Activated CD4-positive, alpha-beta T cell treated with anti-CD3 and anti-CD28 coated beads for 36 hours (primary cell): ENCODE measurements at regions not wholly inside any gene's neighbourhood (a gene's known extent, or its start where the extent isn't known, plus 50 kb on each side); places are given as distances from the start of the nearest gene placed in this dataset.

Source experiments
- ATAC-seq: fragments of 200-7000 bp; cut with Tn5 transposase; one replicate; pipeline ENCODE4 v1.10.0; 2021; ENCODE audit warnings: mild to moderate bottlenecking, moderate library complexity
- CTCF ChIA-PET: fragments of 350-600 bp; sonication (Branson Sonifier 250); formaldehyde crosslinking; loops from one replicate; lab custom pipeline; 2021; ENCODE audit warnings: antibody characterized with exemption; lab: Charles Lee
- POLR2A ChIA-PET: fragments of 350-600 bp; sonication (Branson Sonifier 250); formaldehyde crosslinking; loops from one replicate; lab custom pipeline; 2021; ENCODE audit warnings: antibody characterized with exemption, inconsistent platforms; lab: Charles Lee
- DNase-seq: peaks from one replicate; pipeline ENCODE4 v3.0.0-alpha.2; 2020
- H3K27ac Mint-ChIP-seq: one replicate; pipeline ENCODE4 v1.8.0; 2021; ENCODE audit warnings: mixed read lengths
- H3K27me3 Mint-ChIP-seq: one replicate; pipeline ENCODE4 v1.8.0; 2021; ENCODE audit warnings: mixed read lengths
- H3K36me3 Mint-ChIP-seq: one replicate; pipeline ENCODE4 v1.8.0; 2021; ENCODE audit warnings: low read depth, mixed read lengths
- H3K4me1 Mint-ChIP-seq: one replicate; pipeline ENCODE4 v1.8.0; 2021; ENCODE audit warnings: mixed read lengths
- H3K4me3 Mint-ChIP-seq: one replicate; pipeline ENCODE4 v1.8.0; 2021; ENCODE audit warnings: mild to moderate bottlenecking, moderate library complexity, mixed read lengths
- H3K9me3 Mint-ChIP-seq: one replicate; pipeline ENCODE4 v1.8.0; 2021; ENCODE audit warnings: low read depth, mixed read lengths
- intact Hi-C, 2 experiments: fragments of 100-400 bp; cut with DNase I in 1 of 2; cut with micrococcal nuclease in 1 of 2; formaldehyde crosslinking; loops; one replicate each; pipeline versions ENCODE4 v1.14.2 to v1.15.1; 2022 to 2024; cut with DNase I, micrococcal nuclease

GRCh38 chr1:25091658-25092057 lies 140.6 kb downstream of the SYF2 start:
- no peak for ATAC-seq
- DNase-seq: no peak
- Mint-ChIP-seq H3K9me3 (peaks cover 14% of the 10 kb centered on the region), H3K27me3 (no peaks in the 10 kb centered on the region), H3K4me3 (no peak overlapping the region), H3K4me1 (peaks cover 20% of the 10 kb centered on the region), H3K27ac (no peak overlapping the region), H3K36me3 (peaks cover 3% of the 10 kb centered on the region)
- ChIA-PET POLR2A (interaction anchor here (0.5 kb wide), 1 partner anchor 904 kb away, joined by 3 read pairs; no protein-coding TSS in a partner anchor), CTCF (interaction anchor here (1.5 kb wide), 1 partner anchor 244 kb away, joined by 3 read pairs; no protein-coding TSS in a partner anchor)
- intact Hi-C loops: no loop called here

GRCh38 chr1:25090707-25091422 lies 141.4 kb downstream of the SYF2 start:
- ATAC-seq (no peak), DNase-seq (no peak)
- Mint-ChIP-seq H3K4me3 (no peak overlapping the region), H3K27ac (no peak overlapping the region), H3K9me3 (peaks cover 8% of the 10 kb centered on the region), H3K27me3 (no peaks in the 10 kb centered on the region), H3K36me3 (peaks cover 1% of the 10 kb centered on the region), H3K4me1 (peaks cover 12% of the 10 kb centered on the region)
- ChIA-PET CTCF (interaction anchor here (1.1 to 1.5 kb wide), 2 partner anchors 11 to 243 kb away, joined by 3 to 6 read pairs; no protein-coding TSS in a partner anchor), POLR2A (interaction anchor here (0.5 kb wide), 1 partner anchor 903 kb away, joined by 3 read pairs; no protein-coding TSS in a partner anchor)
- intact Hi-C loops: no loop called here

- Mint-ChIP-seq H3K4me1 (peaks cover 1% of the 10 kb centered on the region), H3K27ac (no peak overlapping the region), H3K27me3 (no peaks in the 10 kb centered on the region), H3K4me3 (no peak overlapping the region), H3K9me3 (peaks cover 6% of the 10 kb centered on the region), H3K36me3 (no peaks in the 10 kb centered on the region)
- intact Hi-C loops: loop anchor here in 1 of 2 experiments (5.0 kb wide), 1 partner anchor 42 kb away; no protein-coding TSS in a partner anchor
- DNase-seq: no peak
- no peak for ATAC-seq
- POLR2A ChIA-PET: no interaction called here
- CTCF ChIA-PET: interaction anchor here (0.6 to 0.8 kb wide), 2 partner anchors 11 to 12 kb away, joined by 3 read pairs; no protein-coding TSS in a partner anchor
These were observed 142.5 kb downstream of the SYF2 start for GRCh38 chr1:25089772-25090171.

GRCh38 chr1:25088946-25089345 lies 143.4 kb downstream of the SYF2 start:
- Mint-ChIP-seq H3K27ac (no peak overlapping the region), H3K9me3 (peaks cover 2% of the 10 kb centered on the region), H3K4me1 (no peaks in the 10 kb centered on the region), H3K27me3 (no peaks in the 10 kb centered on the region), H3K4me3 (no peak overlapping the region), H3K36me3 (no peaks in the 10 kb centered on the region)
- ATAC-seq (no peak), DNase-seq (no peak)
- intact Hi-C loops: loop anchor here in 1 of 2 experiments (5.0 kb wide), 1 partner anchor 42 kb away; no protein-coding TSS in a partner anchor
- POLR2A ChIA-PET: no interaction called here
- CTCF ChIA-PET: no interaction called here

GRCh38 chr1:25088180-25088701 lies 144.1 kb downstream of the SYF2 start:
- H3K27ac Mint-ChIP-seq: no peak overlapping the region
- ATAC-seq (no peak), DNase-seq (no peak)
- H3K36me3 Mint-ChIP-seq: no peaks in the 10 kb centered on the region
- H3K9me3 Mint-ChIP-seq: no peaks in the 10 kb centered on the region
- no peaks in the 10 kb centered on the region for H3K4me1 Mint-ChIP-seq
- POLR2A ChIA-PET: no interaction called here
- intact Hi-C loops: loop anchor here in 1 of 2 experiments (5.0 kb wide), 1 partner anchor 41 kb away; no protein-coding TSS in a partner anchor
- H3K4me3 Mint-ChIP-seq: no peak overlapping the region
- CTCF ChIA-PET: interaction anchor here (1.0 kb wide), 1 partner anchor 21 kb away, joined by 3 read pairs; no protein-coding TSS in a partner anchor
- no peaks in the 10 kb centered on the region for H3K27me3 Mint-ChIP-seq

GRCh38 chr1:25086518-25087079 lies 145.7 kb downstream of the SYF2 start:
- H3K4me1 Mint-ChIP-seq: no peaks in the 10 kb centered on the region
- no peaks in the 10 kb centered on the region for H3K27me3 Mint-ChIP-seq
- H3K27ac Mint-ChIP-seq: no peak overlapping the region
- H3K9me3 Mint-ChIP-seq: no peaks in the 10 kb centered on the region
- no peak for ATAC-seq
- no peak overlapping the region for H3K4me3 Mint-ChIP-seq
- POLR2A ChIA-PET: no interaction called here
- no peak for DNase-seq
- H3K36me3 Mint-ChIP-seq: no peaks in the 10 kb centered on the region
- CTCF ChIA-PET: interaction anchor here (0.6 to 1.1 kb wide), 2 partner anchors 10 to 49 kb away, joined by 3 to 4 read pairs; no protein-coding TSS in a partner anchor
- intact Hi-C loops: loop anchor here in 1 of 2 experiments (5.0 kb wide), 1 partner anchor 39 kb away; no protein-coding TSS in a partner anchor

- Mint-ChIP-seq H3K4me1 (no peaks in the 10 kb centered on the region), H3K27ac (no peak overlapping the region), H3K27me3 (no peaks in the 10 kb centered on the region), H3K9me3 (no peaks in the 10 kb centered on the region), H3K4me3 (no peak overlapping the region), H3K36me3 (no peaks in the 10 kb centered on the region)
- no peak for DNase-seq
- intact Hi-C loops: no loop called here
- POLR2A ChIA-PET: interaction anchor here (0.8 kb wide), 1 partner anchor 1366 kb away, joined by 4 read pairs; no protein-coding TSS in a partner anchor
- ATAC-seq: no peak
- CTCF ChIA-PET: interaction anchor here (0.7 kb wide), 1 partner anchor 17 kb away, joined by 3 read pairs; no protein-coding TSS in a partner anchor
These were observed 147.9 kb downstream of the SYF2 start for GRCh38 chr1:25084407-25084806.

GRCh38 chr1:25083481-25084345 lies 148.6 kb downstream of the SYF2 start:
- Mint-ChIP-seq H3K27ac (no peak overlapping the region), H3K9me3 (no peaks in the 10 kb centered on the region), H3K27me3 (no peaks in the 10 kb centered on the region), H3K4me3 (no peak overlapping the region), H3K36me3 (no peaks in the 10 kb centered on the region), H3K4me1 (no peaks in the 10 kb centered on the region)
- DNase-seq: no peak
- CTCF ChIA-PET: interaction anchor here (0.6 to 0.8 kb wide), 3 partner anchors 10 to 16 kb away, joined by 3 to 5 read pairs (median 3); no protein-coding TSS in a partner anchor
- no peak for ATAC-seq
- POLR2A ChIA-PET: interaction anchor here (0.8 kb wide), 1 partner anchor 1366 kb away, joined by 4 read pairs; no protein-coding TSS in a partner anchor
- intact Hi-C loops: no loop called here

- intact Hi-C loops: no loop called here
- Mint-ChIP-seq H3K27me3 (no peaks in the 10 kb centered on the region), H3K9me3 (no peaks in the 10 kb centered on the region), H3K27ac (no peak overlapping the region), H3K36me3 (no peaks in the 10 kb centered on the region), H3K4me3 (no peak overlapping the region), H3K4me1 (no peaks in the 10 kb centered on the region)
- DNase-seq (no peak), ATAC-seq (no peak)
- CTCF ChIA-PET: interaction anchor here (0.8 kb wide), 1 partner anchor 9 kb away, joined by 3 read pairs; no protein-coding TSS in a partner anchor
- POLR2A ChIA-PET: no interaction called here
These were observed 149.3 kb downstream of the SYF2 start for GRCh38 chr1:25082995-25083394.

- ATAC-seq (no peak), DNase-seq (no peak)
- POLR2A ChIA-PET: no interaction called here
- Mint-ChIP-seq H3K4me1 (no peaks in the 10 kb centered on the region), H3K27me3 (no peaks in the 10 kb centered on the region), H3K4me3 (no peak overlapping the region), H3K36me3 (no peaks in the 10 kb centered on the region), H3K9me3 (peaks cover 1% of the 10 kb centered on the region), H3K27ac (no peak overlapping the region)
- intact Hi-C loops: no loop called here
- CTCF ChIA-PET: interaction anchor here (0.8 kb wide), 1 partner anchor 9 kb away, joined by 3 read pairs; no protein-coding TSS in a partner anchor
These were observed 149.9 kb downstream of the SYF2 start for GRCh38 chr1:25082216-25082899.
